GM13976 (cell line): ENCODE measurements at regions not wholly inside any gene's neighbourhood (a gene's known extent, or its start where the extent isn't known, plus 50 kb on each side); places are given as distances from the start of the nearest gene placed in this dataset.

Experiments
- DNase-seq: peaks from one replicate; pipeline ENCODE4 v3.0.0; 2012; ENCODE audit warnings: low spot score
- in situ Hi-C: fragments of 300-500 bp; cut with MboI; formaldehyde crosslinking; loops from one replicate; pipeline ENCODE4 v1.12.0; 2022; ENCODE audit warnings: low sequenced_read_pairs, mixed read lengths, inconsistent platforms; ENCODE audit not compliant: unreplicated experiment
- TF ChIP-seq, protein P1 (sequence below): IDR thresholded peaks from 2 replicates; pipeline ENCODE4 v1.5.1; 2012; ENCODE audit warnings: borderline replicate concordance, mild to moderate bottlenecking; ENCODE audit not compliant: insufficient read depth; ENCODE audit errors: extremely low read depth, missing control alignments, control extremely low read depth

DNA sequence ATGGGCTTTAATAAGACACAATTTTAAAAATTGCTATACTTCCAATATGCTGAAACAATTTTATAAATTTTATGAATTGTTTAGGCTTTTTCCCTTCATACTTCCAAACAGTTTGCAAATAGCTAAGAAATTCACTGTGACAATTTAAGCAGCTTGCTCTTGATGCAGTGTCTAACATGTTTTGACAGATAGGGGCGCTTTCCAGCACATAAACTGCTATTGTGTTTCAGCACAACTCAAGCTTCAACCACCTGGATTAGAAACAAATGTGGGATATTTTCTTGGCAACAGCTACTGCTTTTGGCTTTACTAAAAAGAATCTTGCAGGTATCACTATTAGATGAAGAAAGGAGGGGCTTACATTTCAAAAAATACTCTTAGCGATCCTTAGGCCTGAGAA lies 565.8 kb upstream of the DPPA4 start:
- TF ChIP-seq, protein P1, sequence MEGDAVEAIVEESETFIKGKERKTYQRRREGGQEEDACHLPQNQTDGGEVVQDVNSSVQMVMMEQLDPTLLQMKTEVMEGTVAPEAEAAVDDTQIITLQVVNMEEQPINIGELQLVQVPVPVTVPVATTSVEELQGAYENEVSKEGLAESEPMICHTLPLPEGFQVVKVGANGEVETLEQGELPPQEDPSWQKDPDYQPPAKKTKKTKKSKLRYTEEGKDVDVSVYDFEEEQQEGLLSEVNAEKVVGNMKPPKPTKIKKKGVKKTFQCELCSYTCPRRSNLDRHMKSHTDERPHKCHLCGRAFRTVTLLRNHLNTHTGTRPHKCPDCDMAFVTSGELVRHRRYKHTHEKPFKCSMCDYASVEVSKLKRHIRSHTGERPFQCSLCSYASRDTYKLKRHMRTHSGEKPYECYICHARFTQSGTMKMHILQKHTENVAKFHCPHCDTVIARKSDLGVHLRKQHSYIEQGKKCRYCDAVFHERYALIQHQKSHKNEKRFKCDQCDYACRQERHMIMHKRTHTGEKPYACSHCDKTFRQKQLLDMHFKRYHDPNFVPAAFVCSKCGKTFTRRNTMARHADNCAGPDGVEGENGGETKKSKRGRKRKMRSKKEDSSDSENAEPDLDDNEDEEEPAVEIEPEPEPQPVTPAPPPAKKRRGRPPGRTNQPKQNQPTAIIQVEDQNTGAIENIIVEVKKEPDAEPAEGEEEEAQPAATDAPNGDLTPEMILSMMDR, result no peak
- no peak for DNase-seq
- in situ Hi-C loops, result no loop called here

DNA sequence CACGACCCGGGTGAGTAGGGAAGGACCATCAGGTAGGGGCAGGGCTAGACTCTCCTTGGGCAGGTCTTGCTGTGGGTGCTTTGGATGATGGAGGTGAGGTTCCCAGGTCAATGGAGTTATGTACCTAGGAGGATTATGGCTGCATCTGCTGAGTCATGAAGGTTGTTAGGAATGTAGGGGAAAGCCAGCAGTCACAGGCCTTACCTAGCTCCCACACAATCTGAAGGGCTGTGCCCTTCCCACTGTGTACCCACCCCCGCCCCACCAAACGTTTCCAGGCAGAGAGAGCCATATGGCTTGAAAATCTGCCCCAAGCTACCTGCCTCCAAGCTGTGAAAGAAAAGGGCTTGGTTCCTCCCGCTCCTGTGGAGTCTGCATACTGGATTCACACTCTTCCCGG lies 573.4 kb upstream of the DPPA4 start:
- no peak for DNase-seq
- in situ Hi-C loops, result no loop called here
- TF ChIP-seq, protein P1, result no peak

DNA sequence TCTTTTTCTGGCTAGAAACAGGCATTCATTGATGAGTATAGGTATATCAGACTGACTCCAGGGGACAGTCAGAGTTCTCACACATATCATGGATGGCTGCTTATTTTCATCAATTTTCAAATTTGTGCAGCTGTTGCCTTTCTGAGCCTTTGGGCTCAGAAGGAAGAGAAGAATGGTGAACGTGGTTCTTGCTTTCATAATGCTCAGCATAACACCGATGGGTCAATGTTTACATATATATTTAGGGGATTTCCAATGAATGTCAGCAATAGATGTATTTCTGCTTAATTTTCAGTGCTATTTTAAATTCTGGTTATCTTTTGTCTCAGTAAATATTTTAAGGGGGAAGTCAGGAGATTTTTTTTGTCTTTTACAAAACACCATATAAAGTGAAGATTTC lies 581.4 kb upstream of the DPPA4 start:
- TF ChIP-seq, protein P1, result no peak
- in situ Hi-C loops, result no loop called here

DNA sequence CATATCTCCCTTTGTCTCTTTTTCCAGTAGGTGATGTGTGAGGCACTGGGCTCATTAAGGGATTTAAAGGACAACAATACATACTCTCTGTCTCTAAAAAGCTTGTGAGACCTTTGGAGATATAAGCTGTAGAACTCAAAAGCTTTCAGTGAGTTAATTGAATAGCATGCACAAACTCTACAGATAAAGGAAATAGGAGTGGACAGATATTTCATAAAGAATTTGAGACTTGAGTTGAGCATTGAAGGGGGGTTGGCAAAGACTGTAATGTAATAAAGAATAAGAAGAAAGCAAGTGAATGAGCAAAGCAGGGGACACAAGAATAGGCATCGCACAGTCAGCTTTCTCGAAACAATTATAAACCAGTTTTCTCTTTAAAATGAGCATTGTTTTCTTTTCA lies 583.4 kb upstream of the DPPA4 start:
- TF ChIP-seq, protein P1, result no peak
- in situ Hi-C loops, result no loop called here
- DNase-seq, result no peak

More for the DNA sequence above, 581.4 kb upstream of the DPPA4 start:
- DNase-seq, result no peak

DNA sequence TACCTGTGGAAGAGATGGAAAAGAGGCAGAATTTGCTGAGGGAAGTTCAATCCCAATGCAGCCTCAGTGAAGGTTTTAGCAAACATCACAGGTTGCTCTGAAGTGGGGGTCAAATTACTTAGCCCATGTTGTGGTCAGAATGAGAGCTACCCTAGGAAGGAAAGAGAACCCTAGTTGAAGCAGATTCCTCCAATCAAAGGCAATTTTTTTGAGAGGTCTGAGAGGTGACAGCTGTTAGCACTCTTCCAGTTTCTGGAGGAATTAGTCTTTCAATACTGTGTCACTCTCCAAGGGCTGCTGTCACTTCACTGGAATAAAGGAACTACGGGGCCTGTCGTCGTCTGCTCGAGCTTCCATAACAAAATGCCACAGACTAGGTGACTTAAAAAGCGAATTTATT lies 584.2 kb upstream of the DPPA4 start:
- in situ Hi-C loops, result no loop called here
- TF ChIP-seq, protein P1, result no peak
- no peak for DNase-seq

DNA sequence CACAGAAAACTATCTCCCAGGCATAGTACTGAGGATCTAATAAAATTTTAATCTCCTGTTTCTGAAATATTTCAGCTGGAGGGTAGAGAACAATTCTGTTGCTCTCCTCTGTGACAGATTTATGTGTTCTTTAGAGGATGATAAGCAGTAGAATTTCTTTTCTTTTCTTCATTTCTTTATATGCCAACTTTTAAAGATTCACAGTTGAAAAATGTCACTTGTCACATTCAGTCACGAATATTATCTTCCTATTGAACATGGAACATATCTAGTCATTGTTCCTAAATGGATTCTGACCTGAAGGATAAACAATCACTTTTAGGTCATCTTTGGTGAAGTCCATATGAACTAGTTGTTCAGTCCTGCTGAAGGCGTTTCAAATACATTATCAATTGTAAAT lies 585.5 kb upstream of the DPPA4 start:
- DNase-seq, result no peak
- in situ Hi-C loops, result no loop called here
- TF ChIP-seq, protein P1, result no peak

DNA sequence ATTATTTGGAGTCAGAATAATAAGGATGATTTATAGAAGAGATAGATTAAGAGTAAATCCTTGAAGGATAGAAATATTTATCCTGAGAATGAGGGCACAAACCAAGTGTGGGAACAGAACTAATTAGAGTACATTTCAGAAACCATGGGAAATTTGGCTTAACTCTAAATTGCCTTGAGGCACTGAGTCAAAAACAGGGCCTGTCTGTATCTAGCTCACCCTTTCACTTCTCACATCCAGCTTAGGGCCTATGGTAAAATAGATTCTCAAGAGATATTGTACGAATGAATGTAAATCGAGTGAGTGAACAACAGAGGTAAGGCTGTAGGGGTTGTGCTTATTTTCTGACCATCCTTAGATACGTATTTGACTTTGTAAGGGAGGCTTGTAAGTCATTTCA lies 586.1 kb upstream of the DPPA4 start:
- DNase-seq, result no peak
- TF ChIP-seq, protein P1, result no peak
- in situ Hi-C loops, result no loop called here
